ENCODE measurements at regions not wholly inside any gene's neighbourhood (a gene's known extent, or its start where the extent isn't known, plus 50 kb on each side); places are given as distances from the start of the nearest gene placed in this dataset.

- no peak for DNase-seq
- Histone ChIP-seq H3K4me1 (no peaks in the 10 kb centered on the region), H3K36me3 (no peaks in the 10 kb centered on the region), H3K9me3 (no peaks in the 10 kb centered on the region), H3K27ac (no peak overlapping the region), H3K4me3 (no peak overlapping the region), H3K27me3 (no peaks in the 10 kb centered on the region)
- TF ChIP-seq CTCF (IDR thresholded peaks at IDR 0.05): no peak
- intact Hi-C loops (cut with DNase I; ENCODE audit: low total_unique reads): no loop called here
These were observed 308.9 kb upstream of the ATP5MC3 start for GRCh38 chr2:175490360-175490791.

DNA sequence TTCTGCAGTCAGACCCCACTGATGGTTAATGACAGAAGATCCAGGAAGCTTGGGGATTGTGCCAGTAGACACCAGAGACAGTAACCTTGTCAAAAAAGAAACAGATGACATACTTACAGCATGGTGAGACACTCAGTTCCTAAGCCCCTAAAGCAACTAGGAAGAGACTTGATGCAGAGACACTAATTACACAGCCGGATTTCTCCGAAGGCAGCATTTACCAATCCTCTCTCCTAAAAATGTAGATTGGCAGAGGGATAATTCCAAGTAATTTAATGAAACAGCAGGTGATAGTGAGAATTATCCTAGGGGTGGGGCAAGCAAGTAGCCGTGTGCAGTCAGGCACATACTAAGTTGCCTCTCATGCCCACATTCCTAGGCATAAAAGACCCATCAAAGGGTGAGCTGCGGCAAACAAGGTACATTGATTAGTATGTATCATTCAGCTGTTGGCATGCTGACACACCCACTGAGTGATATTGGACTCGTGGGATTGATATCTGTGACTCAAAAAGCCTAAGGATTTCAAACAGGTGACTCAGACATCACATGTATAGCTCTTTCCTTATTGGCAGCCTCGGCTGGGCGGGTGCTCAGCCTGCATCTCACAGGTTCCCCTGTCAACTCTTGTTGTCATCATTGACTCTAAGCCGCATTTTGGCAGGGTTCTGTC, 296.7 kb upstream of the ATP5MC3 start:
- no peaks in the 10 kb centered on the region for H3K9me3 ChIP-seq
- no peak for DNase-seq
- no peaks in the 10 kb centered on the region for H3K27me3 ChIP-seq
- no peaks in the 10 kb centered on the region for H3K36me3 ChIP-seq
- TF ChIP-seq CTCF (IDR thresholded peaks at IDR 0.05): no peak
- H3K4me3 ChIP-seq: no peak overlapping the region
- no peaks in the 10 kb centered on the region for H3K4me1 ChIP-seq
- intact Hi-C loops (cut with DNase I; ENCODE audit: low total_unique reads): no loop called here
- H3K27ac ChIP-seq: no peak overlapping the region

DNA sequence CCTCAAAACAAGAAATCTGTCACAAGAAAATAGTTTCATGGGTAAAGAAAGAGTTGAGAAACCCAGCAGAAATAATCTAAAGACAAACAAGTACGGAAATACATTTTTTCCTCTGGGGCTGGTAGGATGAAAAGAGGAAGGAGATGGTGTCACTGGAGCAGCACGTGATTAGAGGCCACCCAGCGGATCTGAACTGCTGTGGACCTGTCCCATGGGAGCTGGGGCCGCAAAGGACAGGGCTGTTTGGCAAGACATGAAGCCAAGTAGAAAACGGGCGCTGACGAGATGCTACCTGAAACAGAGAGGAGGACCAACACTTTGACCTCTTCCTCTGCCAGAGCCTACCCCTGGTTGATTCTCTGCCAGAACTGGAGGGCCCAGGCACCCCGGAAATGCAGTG, 295.4 kb upstream of the ATP5MC3 start:
- no peak overlapping the region for H3K27ac ChIP-seq
- intact Hi-C loops (cut with DNase I; ENCODE audit: low total_unique reads): no loop called here

GRCh38 chr2:175476374-175476773, 294.9 kb upstream of the ATP5MC3 start:
- Histone ChIP-seq H3K27me3 (no peaks in the 10 kb centered on the region), H3K9me3 (no peaks in the 10 kb centered on the region), H3K4me3 (no peak overlapping the region), H3K4me1 (no peaks in the 10 kb centered on the region), H3K27ac (no peak overlapping the region), H3K36me3 (no peaks in the 10 kb centered on the region)
- no peak for DNase-seq
- TF ChIP-seq CTCF (IDR thresholded peaks at IDR 0.05): no peak
- intact Hi-C loops (cut with DNase I; ENCODE audit: low total_unique reads): no loop called here

More for the DNA sequence above, 295.4 kb upstream of the ATP5MC3 start:
- Histone ChIP-seq H3K27me3 (no peaks in the 10 kb centered on the region), H3K4me1 (no peaks in the 10 kb centered on the region), H3K9me3 (no peaks in the 10 kb centered on the region), H3K4me3 (no peak overlapping the region), H3K36me3 (no peaks in the 10 kb centered on the region)
- no peak for TF ChIP-seq CTCF (IDR thresholded peaks at IDR 0.05)
- DNase-seq: peak in 1 of 2 donors; percentile 25

DNA sequence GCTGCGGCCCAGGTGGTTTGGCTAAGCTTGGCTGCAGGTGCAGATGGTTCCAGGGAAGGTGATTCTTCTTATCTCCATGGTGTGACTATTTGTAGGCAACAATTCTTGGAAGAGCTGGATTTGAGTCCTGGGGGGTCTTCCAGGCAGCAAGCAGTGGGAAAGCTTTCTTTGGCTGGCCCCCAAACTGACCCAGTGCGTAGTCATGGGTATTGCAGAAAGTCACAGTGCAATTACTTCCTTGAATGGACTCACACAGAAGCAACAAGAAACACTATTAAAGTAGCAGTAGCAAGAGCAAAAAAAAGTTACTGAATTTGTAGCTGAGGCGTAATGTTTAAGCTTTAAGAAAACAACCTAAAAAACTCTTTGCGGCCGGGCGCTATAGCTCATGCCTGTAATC, 293.6 kb upstream of the ATP5MC3 start:
- H3K9me3 ChIP-seq: no peaks in the 10 kb centered on the region
- no peaks in the 10 kb centered on the region for H3K27me3 ChIP-seq
- no peak for DNase-seq
- H3K27ac ChIP-seq: no peak overlapping the region
- no peaks in the 10 kb centered on the region for H3K36me3 ChIP-seq
- H3K4me3 ChIP-seq: no peak overlapping the region
- no peak for TF ChIP-seq CTCF (IDR thresholded peaks at IDR 0.05)
- intact Hi-C loops (cut with DNase I; ENCODE audit: low total_unique reads): no loop called here
- H3K4me1 ChIP-seq: no peaks in the 10 kb centered on the region

Data from tibial artery (tissue), 4 donors.